GM21423 (cell line): ENCODE measurements at regions not wholly inside any gene's neighbourhood (a gene's known extent, or its start where the extent isn't known, plus 50 kb on each side); places are given as distances from the start of the nearest gene placed in this dataset.
"Not testable (repeated sequence)": the region's sequence is repeated elsewhere in the genome, so short reads cannot be mapped to it uniquely, and the experiment has no call there.

Experiments
- ATAC-seq: cut with Tn5 transposase; IDR thresholded peaks from one replicate; pipeline ENCODE4 v1.9.1; 2021; ENCODE audit warnings: mild to moderate bottlenecking, moderate library complexity; ENCODE audit not compliant: unreplicated experiment

- no peak for ATAC-seq
Observed at GRCh38 chr20:22690616-22691179, 106.3 kb upstream of the FOXA2 start.

GRCh38 chr20:22691369-22692118, 107.2 kb upstream of the FOXA2 start:
- ATAC-seq, result peak; percentile 56

GRCh38 chr20:22692119-22692475, 107.7 kb upstream of the FOXA2 start:
- no peak for ATAC-seq

DNA sequence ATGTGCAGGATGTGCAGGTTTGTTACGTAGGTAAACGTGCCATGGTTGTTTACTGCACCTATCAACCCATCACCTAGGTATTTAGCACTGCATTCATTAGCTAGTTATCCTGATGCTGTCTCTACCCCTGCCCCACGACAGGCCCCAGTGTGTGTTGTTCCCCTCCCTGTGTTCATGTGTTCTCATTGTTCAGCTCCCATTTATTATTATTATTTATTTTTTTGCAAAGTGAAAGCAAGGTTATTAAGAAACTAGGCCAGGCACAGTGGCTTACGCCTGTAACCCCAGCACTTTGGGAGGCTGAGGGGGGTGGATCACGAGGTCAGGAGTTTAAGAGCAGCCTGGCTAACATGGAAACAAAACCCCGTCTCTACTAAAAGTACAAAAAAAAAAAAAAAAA, 108.2 kb upstream of the FOXA2 start:
- not testable (repeated sequence) for ATAC-seq

DNA sequence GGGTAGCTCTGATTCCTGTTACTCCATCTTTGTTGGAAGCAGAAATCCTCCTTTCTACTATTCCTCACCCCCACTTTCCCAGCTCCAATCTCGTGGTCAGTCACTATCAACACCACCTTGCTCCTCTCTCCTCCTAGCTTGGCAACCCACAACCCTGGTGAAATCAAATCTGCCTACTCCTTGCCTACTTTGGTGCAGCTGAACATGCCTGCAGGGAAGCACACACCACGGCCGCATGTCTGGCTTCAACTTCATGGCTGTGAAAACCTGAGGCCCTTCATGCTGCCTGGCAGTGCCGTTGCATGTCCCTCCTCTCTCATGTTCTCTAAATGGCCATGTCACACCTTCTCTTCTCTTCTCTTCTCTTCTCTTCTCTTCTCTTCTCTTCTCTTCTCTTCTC, 112.4 kb upstream of the FOXA2 start:
- no peak for ATAC-seq

DNA sequence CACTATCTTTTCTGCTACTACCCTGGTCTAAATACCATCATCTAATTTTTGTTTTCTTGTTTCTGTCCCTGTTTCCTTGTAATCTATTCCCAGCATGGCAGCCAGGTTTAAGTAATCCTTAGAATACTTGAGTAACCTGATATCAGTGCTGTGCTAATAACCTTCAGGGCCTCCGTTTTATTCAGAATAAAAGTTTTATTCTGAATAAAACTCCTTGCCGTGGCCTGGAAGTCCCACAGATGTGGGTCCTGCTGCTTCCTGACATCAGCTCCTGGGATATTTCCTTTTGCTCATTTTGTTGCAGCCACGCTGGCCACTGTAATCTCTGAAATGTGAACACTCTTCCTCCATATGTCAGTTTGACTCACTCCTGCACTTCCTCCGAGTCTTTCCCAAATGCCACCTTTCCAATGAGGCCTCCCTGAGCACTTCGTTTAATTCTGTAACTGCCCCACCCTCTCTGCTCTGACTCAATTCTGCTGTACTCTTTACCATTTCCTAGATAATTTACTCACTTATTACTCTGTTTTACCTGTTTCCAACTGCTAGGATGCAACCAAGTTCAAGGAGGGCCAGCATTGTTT, 114.0 kb upstream of the FOXA2 start:
- ATAC-seq, result no peak

GRCh38 chr20:22699396-22699795, 115.0 kb upstream of the FOXA2 start:
- ATAC-seq, result no peak

DNA sequence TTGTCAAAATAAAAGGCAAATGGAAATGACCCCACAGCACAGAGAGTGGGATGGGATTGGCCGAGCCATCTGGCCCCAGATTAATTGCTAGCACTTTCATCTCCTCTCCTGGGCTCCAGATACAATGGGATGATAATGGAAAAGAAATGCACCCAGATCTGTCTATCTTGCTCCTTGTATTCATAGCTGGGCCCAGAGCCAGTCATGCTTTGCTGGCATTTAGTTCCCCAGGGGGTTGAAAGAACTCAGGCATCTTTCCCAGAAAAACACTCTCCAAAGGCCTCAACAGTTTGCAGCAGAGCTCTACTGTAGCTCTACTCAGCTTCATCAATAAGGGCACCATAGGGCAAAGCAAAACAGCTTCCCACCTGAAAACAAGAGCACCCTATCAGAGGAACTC, 116.0 kb upstream of the FOXA2 start:
- ATAC-seq, result no peak

GRCh38 chr20:22701679-22702308, 117.4 kb upstream of the FOXA2 start:
- no peak for ATAC-seq

GRCh38 chr20:22703843-22704242, 119.5 kb upstream of the FOXA2 start:
- no peak for ATAC-seq

DNA sequence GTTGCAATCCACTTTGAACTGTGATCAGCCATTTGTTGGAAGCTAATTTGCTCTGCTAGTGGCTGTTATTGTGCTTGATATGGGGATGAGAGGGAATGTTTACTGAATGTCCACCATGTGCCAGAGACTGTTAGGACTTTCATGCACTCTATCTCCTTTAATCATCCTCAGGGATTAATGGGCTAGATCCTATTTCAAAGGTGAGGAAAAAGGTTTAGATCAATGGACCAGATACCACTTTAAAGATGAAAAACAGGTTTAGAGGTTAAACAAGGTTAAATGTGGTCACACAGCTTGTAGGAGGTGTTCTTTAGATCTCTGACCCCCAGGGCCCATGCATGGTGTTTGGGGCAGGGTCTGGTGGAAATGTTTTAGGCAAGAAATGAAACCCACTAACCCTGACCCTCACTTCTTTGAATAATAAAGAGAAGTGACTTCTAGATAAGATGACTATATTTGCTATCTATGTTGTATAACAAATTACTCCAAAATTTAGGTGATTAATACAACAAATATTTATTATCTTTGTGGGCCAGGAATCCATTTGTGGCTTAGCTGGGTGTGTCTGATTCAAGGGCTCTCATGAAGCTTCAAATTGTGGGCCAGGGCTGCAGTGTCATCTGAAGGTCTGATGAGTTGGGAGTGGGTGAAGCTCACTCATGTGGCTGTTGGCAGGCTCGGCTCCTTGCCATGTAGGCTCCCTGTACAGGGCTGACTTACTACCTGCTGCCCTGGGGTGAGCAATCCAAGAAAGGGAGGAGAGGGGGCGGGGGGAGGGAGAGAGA, 127.8 kb upstream of the FOXA2 start:
- no peak for ATAC-seq

DNA sequence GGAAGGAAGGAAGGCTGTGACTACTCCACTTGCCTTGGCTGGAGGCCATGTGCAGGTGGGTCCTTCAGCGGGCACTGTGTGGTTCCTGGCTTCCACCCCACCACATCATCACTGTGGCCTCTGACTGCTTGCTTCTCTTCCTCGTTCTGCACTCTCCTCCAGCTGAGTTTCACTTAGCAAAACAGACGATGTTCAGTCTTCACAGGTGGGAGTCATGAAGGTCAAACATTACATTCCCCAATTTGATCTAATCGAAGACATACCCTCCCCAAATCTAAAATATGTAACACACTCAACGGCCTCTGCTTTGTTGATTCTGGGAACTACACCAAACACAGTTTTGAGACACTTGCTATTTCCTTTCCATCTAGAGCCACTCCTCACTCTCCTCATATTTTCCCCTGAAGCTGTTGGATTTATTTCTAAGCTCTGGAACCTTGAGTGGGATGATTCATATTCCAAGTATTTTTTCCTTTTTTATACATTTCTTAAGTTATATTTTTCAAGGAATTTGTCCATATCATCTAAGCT, 132.5 kb upstream of the FOXA2 start:
- ATAC-seq, result no peak

DNA sequence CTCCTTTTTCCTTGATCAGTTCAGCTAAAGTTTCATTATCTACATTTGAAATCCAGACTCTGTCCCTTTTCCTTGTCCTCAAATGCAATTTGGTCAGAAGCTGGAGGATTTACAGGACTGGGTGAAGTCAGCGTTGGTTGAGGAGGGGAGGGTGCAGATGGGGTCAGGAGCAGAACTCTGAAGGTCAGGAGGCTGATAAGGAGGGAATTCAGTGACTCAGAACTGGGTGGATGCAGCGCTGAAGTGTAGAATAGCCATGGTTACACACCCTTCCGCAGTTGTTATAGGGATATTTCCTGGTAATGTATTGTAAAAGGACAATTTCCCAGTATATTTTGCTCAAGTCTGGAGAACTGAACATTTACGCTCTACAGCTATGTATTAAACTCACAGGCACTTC, 133.1 kb upstream of the FOXA2 start:
- no peak for ATAC-seq

GRCh38 chr20:22719167-22719591, 134.8 kb upstream of the FOXA2 start:
- no peak for ATAC-seq

- no peak for ATAC-seq
Observed at GRCh38 chr20:22720206-22720605, 135.8 kb upstream of the FOXA2 start.

DNA sequence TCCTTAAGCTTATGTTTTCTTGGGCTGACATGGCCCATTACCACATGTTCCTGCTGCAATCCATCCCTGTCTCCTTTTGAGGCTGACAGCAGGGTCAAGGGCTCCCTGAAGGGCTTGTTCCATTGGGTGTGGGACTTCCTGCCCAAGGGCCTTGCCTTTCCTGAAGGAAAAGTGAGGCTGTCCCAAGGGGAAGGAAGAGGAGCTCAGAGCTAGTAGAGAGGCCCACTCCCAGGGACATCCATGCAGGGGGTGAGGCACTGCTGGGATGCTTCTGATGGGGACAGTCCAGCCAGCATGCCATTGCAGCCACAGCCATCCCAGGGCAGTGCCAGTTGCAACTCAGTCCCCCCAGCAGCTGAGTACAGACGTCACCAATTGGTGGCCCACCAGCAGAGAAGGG, 138.4 kb upstream of the FOXA2 start:
- ATAC-seq, result no peak

DNA sequence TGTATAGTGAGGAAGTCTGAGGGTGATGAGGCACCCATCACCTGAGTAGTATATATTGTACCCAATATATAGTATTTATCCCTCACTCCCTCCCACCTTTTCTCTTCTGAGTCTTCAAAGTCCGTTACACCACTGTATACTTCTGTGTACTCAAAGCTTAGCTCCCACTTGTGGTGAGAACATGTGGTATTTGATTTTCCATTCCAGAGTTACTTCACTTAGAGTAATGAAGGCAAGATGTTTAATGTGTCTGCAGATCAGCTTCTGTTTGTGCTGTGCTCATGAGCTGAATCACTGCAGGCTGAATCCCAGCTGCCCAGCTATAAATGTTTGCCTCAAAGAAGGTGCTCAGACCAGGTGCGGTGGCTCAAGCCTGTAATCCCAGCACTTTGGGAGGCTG, 139.3 kb upstream of the FOXA2 start:
- no peak for ATAC-seq

GRCh38 chr20:22728146-22728745, 143.9 kb upstream of the FOXA2 start:
- no peak for ATAC-seq

DNA sequence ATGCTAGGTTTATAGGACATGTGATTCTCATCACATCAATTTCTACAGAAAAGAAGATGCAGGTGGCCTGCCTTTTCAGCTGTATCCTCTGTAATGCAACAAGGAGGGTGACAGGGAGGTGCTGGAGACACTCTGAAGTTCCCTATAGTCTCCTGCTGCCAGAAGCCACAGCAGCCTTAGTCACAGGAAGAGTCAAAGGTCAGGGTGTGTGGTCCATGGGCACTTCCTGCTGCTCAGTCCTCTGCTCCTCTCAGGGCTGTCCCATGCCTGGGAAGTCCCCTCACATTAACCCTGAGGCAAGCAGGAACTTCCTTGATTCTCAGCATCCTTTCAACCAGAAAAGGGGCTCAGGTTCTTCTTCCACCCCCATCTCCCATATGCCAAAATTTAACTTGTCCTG, 144.8 kb upstream of the FOXA2 start:
- ATAC-seq, result no peak

GRCh38 chr20:22729616-22730236, 145.4 kb upstream of the FOXA2 start:
- ATAC-seq, result no peak
